Smooth muscle cell (in vitro differentiated cells): ENCODE measurements at regions not wholly inside any gene's neighbourhood (a gene's known extent, or its start where the extent isn't known, plus 50 kb on each side); places are given as distances from the start of the nearest gene placed in this dataset.

Experiments used
- DNase-seq: peaks from one replicate; lab custom pipeline; 2025; ENCODE audit not compliant: unreplicated experiment; lab: John Stamatoyannopoulos, UW
- H2AFZ ChIP-seq: fragments of 200-600 bp; sonication (generic); 2 replicates; pipeline ENCODE4 v1.6.0; 2016; ENCODE audit warnings: antibody characterized with exemption, low read depth, mild to moderate bottlenecking
- H3F3A ChIP-seq: fragments of 200-600 bp; sonication (generic); 2 replicates; pipeline ENCODE4 v1.6.0; 2017; ENCODE audit warnings: antibody characterized with exemption, low read depth
- H3K27ac ChIP-seq: fragments of 200-600 bp; sonication (generic); 2 replicates; pipeline ENCODE4 v1.5.1; 2016; ENCODE audit warnings: low read depth, mild to moderate bottlenecking
- H3K27me3 ChIP-seq: fragments of 200-600 bp; sonication (generic); 2 replicates; pipeline ENCODE4 v1.6.1; 2016; ENCODE audit warnings: low read depth, mild to moderate bottlenecking
- H3K36me3 ChIP-seq: fragments of 200-600 bp; sonication (generic); 2 replicates; pipeline ENCODE4 v1.5.1; 2016; ENCODE audit warnings: low read depth
- H3K4me1 ChIP-seq: fragments of 200-600 bp; sonication (generic); 2 replicates; pipeline ENCODE4 v1.5.1; 2016; ENCODE audit warnings: low read depth
- H3K4me2 ChIP-seq: fragments of 200-600 bp; sonication (generic); 2 replicates; pipeline ENCODE4 v1.6.0; 2016; ENCODE audit warnings: mild to moderate bottlenecking
- H3K4me3 ChIP-seq: fragments of 200-600 bp; sonication (generic); 2 replicates; pipeline ENCODE4 v1.5.1; 2016; ENCODE audit warnings: mild to moderate bottlenecking
- H3K79me2 ChIP-seq: fragments of 200-600 bp; sonication (generic); 2 replicates; pipeline ENCODE4 v1.6.0; 2016; ENCODE audit warnings: low read depth, mild to moderate bottlenecking
- H3K9ac ChIP-seq: fragments of 200-600 bp; sonication (generic); 2 replicates; pipeline ENCODE4 v1.6.0; 2016; ENCODE audit warnings: low read depth
- H3K9me3 ChIP-seq: fragments of 200-600 bp; sonication (generic); replicated peaks from 2 replicates; pipeline ENCODE4 v1.5.1; 2016; ENCODE audit warnings: low read depth
- H4K20me1 ChIP-seq: fragments of 200-600 bp; sonication (generic); 2 replicates; pipeline ENCODE4 v1.6.0; 2016; ENCODE audit warnings: low read depth
- CTCF ChIP-seq: fragments of 200-600 bp; sonication (generic); IDR thresholded peaks from 2 replicates; pipeline ENCODE4 v1.5.1; 2017; ENCODE audit warnings: borderline replicate concordance, mild to moderate bottlenecking, antibody characterized with exemption; ENCODE audit not compliant: insufficient read depth, poor library complexity, severe bottlenecking
- WGBS: methylation state at CpG from one replicate; pipeline ENCODE4 v1.1.7; 2016; ENCODE audit warnings: low lambda C conversion rate; 5-methylcytosine and 5-hydroxymethylcytosine counted together

GRCh38 chr6:140464720-140465119, 1090.3 kb upstream of the CITED2 start:
- H3K36me3 ChIP-seq = no peaks in the 10 kb centered on the region

GRCh38 chr6:140463312-140463710, 1088.9 kb upstream of the CITED2 start:
- Histone ChIP-seq H3K4me2 (peak overlapping the region; percentile 4), H3K9me3 (peaks cover 4% of the 10 kb centered on the region), H3K27me3 (no peaks in the 10 kb centered on the region), H3K36me3 (no peaks in the 10 kb centered on the region), H3K27ac (peak overlapping the region; percentile 32), H3K79me2 (no peaks in the 10 kb centered on the region), H4K20me1 (no peaks in the 10 kb centered on the region), H3K4me3 (no peak overlapping the region), H3K4me1 (no peaks in the 10 kb centered on the region), H2AFZ (no peak overlapping the region), H3F3A (no peaks in the 10 kb centered on the region), H3K9ac (no peak overlapping the region)
- WGBS = 76% methylated on average over 2 of the region's 2 CpGs
- TF ChIP-seq CTCF = no peak
- no peak for DNase-seq

More at GRCh38 chr6:140464720-140465119, 1090.3 kb upstream of the CITED2 start:
- no peaks in the 10 kb centered on the region for H3F3A ChIP-seq
- H3K79me2 ChIP-seq = no peaks in the 10 kb centered on the region
- H3K27ac ChIP-seq = no peak overlapping the region
- H3K4me3 ChIP-seq = no peak overlapping the region
- H4K20me1 ChIP-seq = no peaks in the 10 kb centered on the region
- no peak for TF ChIP-seq CTCF
- H2AFZ ChIP-seq = no peak overlapping the region
- WGBS = 97% methylated on average over 3 of the region's 3 CpGs
- H3K27me3 ChIP-seq = no peaks in the 10 kb centered on the region
- DNase-seq = no peak
- H3K9ac ChIP-seq = no peak overlapping the region
- H3K4me1 ChIP-seq = no peaks in the 10 kb centered on the region
- peaks cover 4% of the 10 kb centered on the region for H3K9me3 ChIP-seq
- H3K4me2 ChIP-seq = no peak overlapping the region

- peak overlapping the region; percentile 32 for H3K27ac ChIP-seq
- H3K79me2 ChIP-seq = no peaks in the 10 kb centered on the region
- H3K9me3 ChIP-seq = peaks cover 4% of the 10 kb centered on the region
- no peaks in the 10 kb centered on the region for H3K4me1 ChIP-seq
- H3K36me3 ChIP-seq = no peaks in the 10 kb centered on the region
- H4K20me1 ChIP-seq = no peaks in the 10 kb centered on the region
- peak overlapping the region; percentile 1 for H2AFZ ChIP-seq
- TF ChIP-seq CTCF = no peak
- no peak for DNase-seq
- no peak overlapping the region for H3K9ac ChIP-seq
- H3F3A ChIP-seq = no peaks in the 10 kb centered on the region
- 53% methylated on average over 3 of the region's 3 CpGs for WGBS
- no peak overlapping the region for H3K4me3 ChIP-seq
- no peaks in the 10 kb centered on the region for H3K27me3 ChIP-seq
- peak overlapping the region; percentile 4 for H3K4me2 ChIP-seq
Observed at GRCh38 chr6:140462453-140463311, 1088.2 kb upstream of the CITED2 start.

- Histone ChIP-seq H3K27ac (no peak overlapping the region), H4K20me1 (no peaks in the 10 kb centered on the region), H3K27me3 (no peaks in the 10 kb centered on the region), H2AFZ (no peak overlapping the region), H3K79me2 (no peaks in the 10 kb centered on the region), H3K36me3 (no peaks in the 10 kb centered on the region), H3K9me3 (no peaks in the 10 kb centered on the region), H3K4me3 (no peak overlapping the region), H3K4me2 (no peak overlapping the region), H3K4me1 (no peaks in the 10 kb centered on the region), H3K9ac (no peak overlapping the region), H3F3A (no peaks in the 10 kb centered on the region)
- no peak for TF ChIP-seq CTCF
- no peak for DNase-seq
Observed at GRCh38 chr6:140462076-140462452, 1087.6 kb upstream of the CITED2 start.
